SK-N-SH treated with all-trans-retinoic acid at 6 μM for 48 hours (cell line): ENCODE measurements at regions not wholly inside any gene's neighbourhood (a gene's known extent, or its start where the extent isn't known, plus 50 kb on each side); places are given as distances from the start of the nearest gene placed in this dataset.

Source experiments
- ATAC-seq: fragments of 200-7000 bp; cut with Tn5 transposase; 3 replicates; pipeline ENCODE4 v1.9.1; 2020; ENCODE audit warnings: mild to moderate bottlenecking, moderate library complexity
- ARNTL ChIP-seq: fragments of 450-650 bp; formaldehyde crosslinking; IDR thresholded peaks from 2 replicates; pipeline ENCODE4 v1.5.0; 2020; ENCODE audit warnings: low read depth, mild to moderate bottlenecking, moderate library complexity, borderline replicate concordance
- BACH2 ChIP-seq: fragments of 250-450 bp; sonication (Bioruptor Pico); IDR thresholded peaks from 2 replicates; pipeline ENCODE4 v1.9.0; 2021; ENCODE audit warnings: mild to moderate bottlenecking, borderline replicate concordance
- CREB5 ChIP-seq: fragments of 250-450 bp; sonication (Bioruptor Pico); IDR thresholded peaks from 2 replicates; pipeline ENCODE4 v1.5.1; 2020; ENCODE audit warnings: low read depth, mild to moderate bottlenecking, moderate library complexity
- CSDC2 ChIP-seq: fragments of 250-450 bp; sonication (Bioruptor Pico); IDR thresholded peaks from 2 replicates; pipeline ENCODE4 v1.5.0; 2020; ENCODE audit warnings: mild to moderate bottlenecking, moderate library complexity
- ESRRG ChIP-seq: fragments of 250-450 bp; sonication (Bioruptor Pico); IDR thresholded peaks from 2 replicates; pipeline ENCODE4 v1.6.1; 2021; ENCODE audit warnings: mild to moderate bottlenecking
- GLIS3 ChIP-seq: fragments of 250-450 bp; sonication (Bioruptor Pico); IDR thresholded peaks from 2 replicates; pipeline ENCODE4 v1.5.0; 2020; ENCODE audit warnings: mild to moderate bottlenecking, moderate library complexity
- ISL1 ChIP-seq: fragments of 250-450 bp; sonication (Bioruptor Pico); IDR thresholded peaks from 2 replicates; pipeline ENCODE4 v2.1.2; 2022; ENCODE audit warnings: mild to moderate bottlenecking, moderate library complexity
- OSR1 ChIP-seq: fragments of 250-450 bp; sonication (Bioruptor Pico); IDR thresholded peaks from 2 replicates; pipeline ENCODE4 v1.8.0; 2022; ENCODE audit warnings: moderate library complexity, mild to moderate bottlenecking, inconsistent platforms
- POU6F1 ChIP-seq: fragments of 250-450 bp; sonication (Bioruptor Pico); IDR thresholded peaks from 2 replicates; pipeline ENCODE4 v1.8.0; 2021; ENCODE audit warnings: low read depth, mild to moderate bottlenecking, moderate library complexity, borderline replicate concordance
- RARB ChIP-seq: fragments of 250-450 bp; sonication (Bioruptor Pico); IDR thresholded peaks from 2 replicates; pipeline ENCODE4 v1.8.0; 2021; ENCODE audit warnings: mild to moderate bottlenecking, moderate library complexity
- SNAI2 ChIP-seq: fragments of 250-450 bp; sonication (Bioruptor Pico); IDR thresholded peaks from 2 replicates; pipeline ENCODE4 v1.5.0; 2020; ENCODE audit warnings: mild to moderate bottlenecking, moderate library complexity
- TCF4 ChIP-seq: fragments of 250-450 bp; sonication (Bioruptor Pico); IDR thresholded peaks from 2 replicates; pipeline ENCODE4 v1.8.0; 2021; ENCODE audit warnings: mild to moderate bottlenecking, moderate library complexity, borderline replicate concordance
- ZC3H10 ChIP-seq: fragments of 250-450 bp; sonication (Bioruptor Pico); IDR thresholded peaks from 2 replicates; pipeline ENCODE4 v1.5.1; 2021; ENCODE audit warnings: mild to moderate bottlenecking, moderate library complexity
- ZFP3 ChIP-seq: fragments of 250-450 bp; sonication (Bioruptor Pico); IDR thresholded peaks from 2 replicates; pipeline ENCODE4 v1.5.0; 2020; ENCODE audit warnings: mild to moderate bottlenecking, moderate library complexity
- ZFP30 ChIP-seq: fragments of 450-650 bp; formaldehyde crosslinking; IDR thresholded peaks from 2 replicates; pipeline ENCODE4 v1.5.0; 2022; ENCODE audit warnings: mild to moderate bottlenecking, moderate library complexity
- ZNF565 ChIP-seq: fragments of 450-650 bp; formaldehyde crosslinking; conservative IDR thresholded peaks from 2 replicates; pipeline ENCODE4 v1.5.0; 2020; ENCODE audit warnings: low read depth, mild to moderate bottlenecking, moderate library complexity
- ZNF70 ChIP-seq: fragments of 450-650 bp; formaldehyde crosslinking; IDR thresholded peaks from 2 replicates; pipeline ENCODE4 v1.5.0; 2020; ENCODE audit warnings: mild to moderate bottlenecking, moderate library complexity
- ZNF8 ChIP-seq: fragments of 450-650 bp; formaldehyde crosslinking; IDR thresholded peaks from 2 replicates; pipeline ENCODE4 v1.5.0; 2020; ENCODE audit warnings: mild to moderate bottlenecking, moderate library complexity
- TF ChIP-seq, protein P1 (sequence below): fragments of 250-450 bp; sonication (Bioruptor Pico); IDR thresholded peaks from 2 replicates; pipeline ENCODE4 v1.5.1; 2021; ENCODE audit warnings: mild to moderate bottlenecking, moderate library complexity
- TF ChIP-seq, protein P2 (sequence below): fragments of 250-450 bp; sonication (Bioruptor Pico); IDR thresholded peaks from 2 replicates; pipeline ENCODE4 v1.8.0; 2020; ENCODE audit warnings: mild to moderate bottlenecking, moderate library complexity, borderline replicate concordance

DNA sequence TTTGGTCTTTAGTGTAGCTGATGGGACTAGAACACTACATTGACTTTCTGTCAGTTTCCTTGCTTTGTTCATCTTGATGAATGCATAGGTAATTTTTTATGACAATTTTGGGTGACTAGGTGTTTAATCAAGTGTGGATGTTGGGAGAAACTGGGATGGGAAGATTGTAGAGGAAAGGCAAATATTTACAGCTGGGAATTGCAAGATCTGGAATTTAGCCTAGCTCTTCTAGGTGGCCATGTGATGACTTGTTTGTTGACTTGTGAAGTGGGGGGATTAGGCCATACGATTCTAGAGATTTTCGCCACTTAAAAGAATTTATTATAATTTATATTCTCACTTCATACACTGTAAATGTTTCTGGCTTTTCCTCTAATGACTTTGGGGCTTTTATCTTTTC, 480.3 kb upstream of the GOT2 start:
- TF ChIP-seq, protein P1, sequence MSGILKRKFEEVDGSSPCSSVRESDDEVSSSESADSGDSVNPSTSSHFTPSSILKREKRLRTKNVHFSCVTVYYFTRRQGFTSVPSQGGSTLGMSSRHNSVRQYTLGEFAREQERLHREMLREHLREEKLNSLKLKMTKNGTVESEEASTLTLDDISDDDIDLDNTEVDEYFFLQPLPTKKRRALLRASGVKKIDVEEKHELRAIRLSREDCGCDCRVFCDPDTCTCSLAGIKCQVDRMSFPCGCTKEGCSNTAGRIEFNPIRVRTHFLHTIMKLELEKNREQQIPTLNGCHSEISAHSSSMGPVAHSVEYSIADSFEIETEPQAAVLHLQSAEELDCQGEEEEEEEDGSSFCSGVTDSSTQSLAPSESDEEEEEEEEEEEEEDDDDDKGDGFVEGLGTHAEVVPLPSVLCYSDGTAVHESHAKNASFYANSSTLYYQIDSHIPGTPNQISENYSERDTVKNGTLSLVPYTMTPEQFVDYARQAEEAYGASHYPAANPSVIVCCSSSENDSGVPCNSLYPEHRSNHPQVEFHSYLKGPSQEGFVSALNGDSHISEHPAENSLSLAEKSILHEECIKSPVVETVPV: no peak
- TF ChIP-seq, protein P2, sequence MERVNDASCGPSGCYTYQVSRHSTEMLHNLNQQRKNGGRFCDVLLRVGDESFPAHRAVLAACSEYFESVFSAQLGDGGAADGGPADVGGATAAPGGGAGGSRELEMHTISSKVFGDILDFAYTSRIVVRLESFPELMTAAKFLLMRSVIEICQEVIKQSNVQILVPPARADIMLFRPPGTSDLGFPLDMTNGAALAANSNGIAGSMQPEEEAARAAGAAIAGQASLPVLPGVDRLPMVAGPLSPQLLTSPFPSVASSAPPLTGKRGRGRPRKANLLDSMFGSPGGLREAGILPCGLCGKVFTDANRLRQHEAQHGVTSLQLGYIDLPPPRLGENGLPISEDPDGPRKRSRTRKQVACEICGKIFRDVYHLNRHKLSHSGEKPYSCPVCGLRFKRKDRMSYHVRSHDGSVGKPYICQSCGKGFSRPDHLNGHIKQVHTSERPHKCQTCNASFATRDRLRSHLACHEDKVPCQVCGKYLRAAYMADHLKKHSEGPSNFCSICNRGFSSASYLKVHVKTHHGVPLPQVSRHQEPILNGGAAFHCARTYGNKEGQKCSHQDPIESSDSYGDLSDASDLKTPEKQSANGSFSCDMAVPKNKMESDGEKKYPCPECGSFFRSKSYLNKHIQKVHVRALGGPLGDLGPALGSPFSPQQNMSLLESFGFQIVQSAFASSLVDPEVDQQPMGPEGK (CRISPR knock-in tag): no peak
- TF ChIP-seq ZNF70 (CRISPR knock-in tag) (no peak), ZC3H10 (CRISPR knock-in tag) (no peak), CREB5 (no peak), BACH2 (no peak), TCF4 (CRISPR knock-in tag) (no peak), ESRRG (CRISPR knock-in tag) (no peak), ZNF8 (CRISPR knock-in tag) (no peak)
- TF ChIP-seq, all 23 proteins: peak for 0
- no peak for ATAC-seq

DNA sequence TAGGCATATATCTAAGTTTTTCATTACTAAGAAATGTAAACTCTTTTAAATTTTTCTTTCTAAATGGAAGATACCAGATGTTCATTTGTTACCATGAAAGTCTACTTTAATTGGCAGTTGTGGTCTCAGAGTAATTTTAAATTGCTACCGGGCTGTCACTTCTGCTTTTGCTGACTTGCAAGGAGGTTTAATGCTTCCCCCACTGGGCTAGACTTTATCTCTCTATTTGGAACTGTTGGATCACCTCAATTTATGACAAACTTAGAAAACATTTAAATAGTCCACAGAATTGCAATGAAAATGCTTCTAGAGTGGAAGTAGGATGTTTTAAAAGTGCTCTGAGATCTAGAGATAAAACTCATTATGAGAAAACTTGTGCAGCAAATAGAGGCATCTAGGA, 479.8 kb upstream of the GOT2 start:
- ATAC-seq: no peak
- no peak for TF ChIP-seq GLIS3
- TF ChIP-seq, protein P1: no peak
- TF ChIP-seq ZFP30 (CRISPR knock-in tag): no peak
- no peak for TF ChIP-seq CSDC2 (CRISPR knock-in tag)
- TF ChIP-seq POU6F1 (CRISPR knock-in tag): no peak
- TF ChIP-seq ZFP3 (CRISPR knock-in tag): no peak
- no peak for TF ChIP-seq ZNF70 (CRISPR knock-in tag)
- TF ChIP-seq ISL1 (CRISPR knock-in tag): no peak
- no peak for TF ChIP-seq ARNTL
- TF ChIP-seq BACH2: no peak
- no peak for TF ChIP-seq ZNF565 (CRISPR knock-in tag)

- TF ChIP-seq ARNTL (no peak), ZNF70 (CRISPR knock-in tag) (no peak), SNAI2 (no peak), OSR1 (CRISPR knock-in tag) (no peak), RARB (CRISPR knock-in tag) (no peak), ZNF8 (CRISPR knock-in tag) (no peak), GLIS3 (no peak), TCF4 (CRISPR knock-in tag) (no peak), ISL1 (CRISPR knock-in tag) (no peak), ZC3H10 (CRISPR knock-in tag) (no peak), ZFP30 (CRISPR knock-in tag) (no peak)
- TF ChIP-seq, protein P2 (CRISPR knock-in tag): no peak
- no peak for ATAC-seq
Measured at GRCh38 chr16:59212492-59213024, 478.4 kb upstream of the GOT2 start.
